T-cell (primary cell): ENCODE measurements at regions not wholly inside any gene's neighbourhood (a gene's known extent, or its start where the extent isn't known, plus 50 kb on each side); places are given as distances from the start of the nearest gene placed in this dataset.
"Not testable (repeated sequence)": the region's sequence is repeated elsewhere in the genome, so short reads cannot be mapped to it uniquely, and the experiment has no call there.

ENCODE experiments used
- ATAC-seq, 4 experiments: fragments of 200-7000 bp in 3 of 4; fragments of 150-1000 bp in 1 of 4; cut with Tn5 transposase; replicated peaks in 1 of 4; 1 replicate in 3 of 4; 2 replicates in 1 of 4; pipeline ENCODE4 v1.10.0; 2021; ENCODE audit warnings: moderate library complexity in 3 of 4, mild to moderate bottlenecking in 2 of 4, moderate number of reproducible peaks in 1 of 4
- CTCF ChIA-PET, 2 donors: fragments of 300-600 bp; sonication (Branson Sonifier 250); formaldehyde crosslinking; loops; one replicate each; lab custom pipeline; 2022; ENCODE audit warnings: antibody characterized with exemption in 2 of 2; lab: Charles Lee
- POLR2A ChIA-PET, 2 donors: fragments of 300-600 bp; sonication (Branson Sonifier 250); formaldehyde crosslinking; loops; one replicate each; lab custom pipeline; 2022; ENCODE audit warnings: antibody characterized with exemption in 2 of 2; lab: Charles Lee
- DNase-seq, 35 experiments: peaks; one replicate each; pipeline versions ENCODE4 v3.0.0 to v3.0.0-alpha.2; 2013 to 2023
- H3K27ac ChIP-seq: one replicate; pipeline ENCODE4 v1.5.1; 2013; ENCODE audit warnings: low read length
- H3K27me3 ChIP-seq, 2 experiments: replicated peaks in 1 of 2; 1 replicate in 1 of 2; 2 replicates in 1 of 2; pipeline versions ENCODE4 v1.6.1 to v1.7.0; 2013; ENCODE audit warnings: low read length in 1 of 2, mixed read lengths in 1 of 2; ENCODE audit not compliant: control insufficient read depth in 2 of 2, insufficient read depth in 2 of 2; ENCODE audit errors: extremely low read depth in 1 of 2
- H3K36me3 ChIP-seq, 2 donors: 1 replicate in 1 of 2; 2 replicates in 1 of 2; pipeline versions ENCODE4 v1.6.1 to v1.7.0; 2013; ENCODE audit warnings: low read length in 1 of 2; ENCODE audit not compliant: control insufficient read depth in 2 of 2, insufficient read depth in 1 of 2; ENCODE audit errors: extremely low read depth in 1 of 2
- H3K4me1 ChIP-seq, 2 experiments: 1 replicate in 1 of 2; 2 replicates in 1 of 2; pipeline versions ENCODE4 v1.6.1 to v1.7.0; 2013; ENCODE audit warnings: low read length in 2 of 2, mixed read lengths in 1 of 2; ENCODE audit not compliant: insufficient read depth in 2 of 2, control insufficient read depth in 1 of 2; ENCODE audit errors: extremely low read depth in 1 of 2
- H3K4me3 ChIP-seq, 2 donors: 1 replicate in 1 of 2; 2 replicates in 1 of 2; pipeline versions ENCODE4 v1.5.1 to v1.7.0; 2013; ENCODE audit warnings: mild to moderate bottlenecking in 2 of 2, low read length in 1 of 2, moderate library complexity in 1 of 2; ENCODE audit not compliant: control insufficient read depth in 1 of 2; ENCODE audit errors: extremely low read depth in 1 of 2
- H3K9me3 ChIP-seq: 2 replicates; pipeline ENCODE4 v1.7.0; 2013
- H3K27ac Mint-ChIP-seq, 2 donors: one replicate each; pipeline ENCODE4 v1.8.0; 2020 to 2021; ENCODE audit warnings: mild to moderate bottlenecking in 2 of 2, mixed read lengths in 2 of 2
- H3K27me3 Mint-ChIP-seq, 2 donors: one replicate each; pipeline ENCODE4 v1.8.0; 2021 to 2022; ENCODE audit warnings: mixed read lengths in 2 of 2
- H3K36me3 Mint-ChIP-seq: one replicate; pipeline ENCODE4 v1.8.0; 2021; ENCODE audit warnings: mixed read lengths
- H3K4me1 Mint-ChIP-seq, 3 donors: one replicate each; pipeline ENCODE4 v1.8.0; 2020 to 2022; ENCODE audit warnings: mixed read lengths in 3 of 3, mild to moderate bottlenecking in 1 of 3
- H3K4me3 Mint-ChIP-seq, 3 donors: one replicate each; pipeline ENCODE4 v1.8.0; 2020 to 2022; ENCODE audit warnings: mild to moderate bottlenecking in 3 of 3, mixed read lengths in 3 of 3, moderate library complexity in 3 of 3
- H3K9me3 Mint-ChIP-seq, 3 donors: one replicate each; pipeline ENCODE4 v1.8.0; 2020 to 2022; ENCODE audit warnings: mixed read lengths in 3 of 3
- WGBS: methylation state at CpG from one replicate; pipeline ENCODE4 v1.1.5; 2013; ENCODE audit warnings: missing lambda C conversion rate; ENCODE audit not compliant: insufficient coverage; 5-methylcytosine and 5-hydroxymethylcytosine counted together

DNA sequence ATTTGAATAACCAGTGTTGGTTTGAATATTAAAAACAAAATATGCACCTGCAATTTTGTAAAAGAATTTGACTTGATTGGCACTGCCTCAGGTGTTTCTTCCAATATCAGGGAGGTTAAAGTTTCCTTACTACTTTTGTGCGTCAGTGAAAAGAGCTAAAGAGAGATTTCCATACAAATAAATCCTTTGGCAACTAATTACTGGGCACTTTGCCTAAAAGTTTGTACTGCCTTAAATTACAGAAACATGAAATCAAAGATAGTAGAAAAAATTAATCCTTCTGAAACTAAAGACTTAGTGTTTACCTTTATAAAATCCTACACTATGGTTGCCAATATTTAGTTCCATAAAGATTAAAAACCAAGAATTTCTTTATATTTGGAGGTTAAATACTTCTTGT is 72.5 kb downstream of the DNAJB9 start:
- POLR2A ChIA-PET, result no interaction called here
- no peaks in the 10 kb centered on the region for H3K9me3 Mint-ChIP-seq
- ATAC-seq (no peak), DNase-seq (no peak)
- Histone ChIP-seq H3K4me1 (no peaks in the 10 kb centered on the region), H3K36me3 (no peaks in the 10 kb centered on the region), H3K4me3 (no peak overlapping the region), H3K9me3 (no peaks in the 10 kb centered on the region), H3K27ac (no peak overlapping the region), H3K27me3 (no peaks in the 10 kb centered on the region)
- no CpG with 5 or more reads among the region's 1 CpG for WGBS
- H3K27ac Mint-ChIP-seq, result no peak overlapping the region
- CTCF ChIA-PET, result no interaction called here
- H3K4me3 Mint-ChIP-seq, result no peak overlapping the region
- H3K27me3 Mint-ChIP-seq, result peaks cover 15 to 22% of the 10 kb centered on the region in 2 donors
- no peaks in the 10 kb centered on the region for H3K36me3 Mint-ChIP-seq
- no peaks in the 10 kb centered on the region for H3K4me1 Mint-ChIP-seq

DNA sequence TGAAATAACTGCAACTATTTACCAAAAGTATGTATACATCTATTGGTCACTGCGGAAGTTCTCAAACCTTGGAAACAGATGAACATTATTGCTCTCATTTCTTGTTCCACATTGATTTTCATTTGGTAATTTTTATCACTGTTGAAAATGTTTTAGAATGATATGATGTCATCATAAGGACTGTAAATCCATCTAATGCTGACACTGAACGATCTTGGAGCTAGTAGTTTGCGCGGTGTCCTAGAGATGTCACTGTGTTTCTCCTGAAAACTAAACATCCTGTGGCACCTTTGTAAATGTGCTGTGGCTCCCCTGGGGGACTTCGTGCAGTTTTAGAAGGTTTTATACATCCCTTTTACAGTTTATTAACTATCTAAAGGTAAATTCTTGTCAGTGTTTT is 73.5 kb downstream of the DNAJB9 start:
- Histone ChIP-seq H3K4me1 (no peaks in the 10 kb centered on the region), H3K4me3 (no peak overlapping the region), H3K9me3 (no peaks in the 10 kb centered on the region), H3K27ac (no peak overlapping the region), H3K27me3 (no peaks in the 10 kb centered on the region), H3K36me3 (no peaks in the 10 kb centered on the region)
- DNase-seq (no peak), ATAC-seq (no peak)
- ChIA-PET CTCF (no interaction called here), POLR2A (no interaction called here)
- no peaks in the 10 kb centered on the region for H3K36me3 Mint-ChIP-seq
- no peak overlapping the region for H3K27ac Mint-ChIP-seq
- H3K4me1 Mint-ChIP-seq, result no peaks in the 10 kb centered on the region
- no CpG with 5 or more reads among the region's 5 CpGs for WGBS
- H3K27me3 Mint-ChIP-seq, result peaks cover 15 to 22% of the 10 kb centered on the region in 2 donors
- H3K4me3 Mint-ChIP-seq, result no peak overlapping the region
- no peaks in the 10 kb centered on the region for H3K9me3 Mint-ChIP-seq

DNA sequence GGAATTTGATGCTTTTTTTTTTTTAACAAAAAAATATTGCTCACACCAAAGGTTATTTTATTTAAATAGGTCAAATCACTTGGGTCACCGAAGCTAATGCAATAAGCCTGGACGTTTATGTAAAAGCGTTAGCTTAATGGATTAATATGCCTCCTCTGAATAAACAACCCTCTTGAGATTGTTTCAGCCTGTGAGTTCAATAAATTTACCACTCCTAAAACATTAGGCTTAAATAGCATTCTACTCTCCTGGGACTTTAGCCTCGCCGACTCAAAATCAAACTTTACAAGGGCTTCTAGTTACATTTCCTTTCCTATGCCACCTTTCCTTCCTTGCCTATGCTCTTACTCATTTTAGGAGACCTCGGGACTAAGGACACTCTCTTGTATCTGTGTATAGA is 79.3 kb downstream of the DNAJB9 start:
- no peak overlapping the region for H3K27ac Mint-ChIP-seq

DNA sequence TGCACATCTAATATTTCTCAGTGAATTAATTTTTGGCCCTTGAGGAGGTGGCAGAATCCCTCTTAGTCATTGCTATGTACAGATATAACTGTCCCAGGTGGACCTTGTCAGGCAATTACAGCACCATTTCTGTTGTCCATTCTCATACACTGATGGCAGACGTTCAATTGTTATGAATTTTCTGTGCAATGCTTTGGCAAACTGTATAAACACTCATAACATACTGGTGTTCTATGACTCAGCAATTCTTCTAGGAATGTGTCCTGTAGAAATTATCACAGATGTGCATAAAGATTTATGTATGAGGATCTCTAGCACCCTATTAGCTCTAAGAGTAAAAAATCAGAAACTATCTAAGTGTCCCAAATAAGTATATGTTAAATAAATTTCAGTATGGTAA is 80.8 kb downstream of the DNAJB9 start:
- no peak overlapping the region for H3K4me3 ChIP-seq
- no peaks in the 10 kb centered on the region for H3K36me3 ChIP-seq
- CTCF ChIA-PET, result no interaction called here
- peaks cover 2 to 12% of the 10 kb centered on the region in 2 donors for H3K27me3 Mint-ChIP-seq
- H3K36me3 Mint-ChIP-seq, result no peaks in the 10 kb centered on the region
- WGBS, result no CpG with 5 or more reads among the region's 1 CpG
- H3K4me3 Mint-ChIP-seq, result no peak overlapping the region
- no peak overlapping the region for H3K27ac ChIP-seq
- ATAC-seq, result no peak
- POLR2A ChIA-PET, result no interaction called here
- H3K27ac Mint-ChIP-seq, result no peak overlapping the region
- no peaks in the 10 kb centered on the region for H3K9me3 ChIP-seq
- DNase-seq, result no peak
- H3K4me1 Mint-ChIP-seq, result no peaks in the 10 kb centered on the region
- H3K4me1 ChIP-seq, result no peaks in the 10 kb centered on the region
- no peaks in the 10 kb centered on the region for H3K27me3 ChIP-seq
- H3K9me3 Mint-ChIP-seq, result no peaks in the 10 kb centered on the region

More for the DNA sequence above, 79.3 kb downstream of the DNAJB9 start:
- H3K27me3 ChIP-seq, result no peaks in the 10 kb centered on the region
- Mint-ChIP-seq H3K4me3 (no peak overlapping the region), H3K9me3 (no peaks in the 10 kb centered on the region), H3K27me3 (peaks cover 8 to 22% of the 10 kb centered on the region in 2 donors), H3K4me1 (no peaks in the 10 kb centered on the region), H3K36me3 (no peaks in the 10 kb centered on the region)
- CTCF ChIA-PET, result no interaction called here
- DNase-seq, result no peak
- POLR2A ChIA-PET, result no interaction called here
- no peak for ATAC-seq
- no peaks in the 10 kb centered on the region for H3K36me3 ChIP-seq
- H3K27ac ChIP-seq, result no peak overlapping the region
- no peak overlapping the region for H3K4me3 ChIP-seq
- H3K9me3 ChIP-seq, result no peaks in the 10 kb centered on the region
- WGBS, result no CpG with 5 or more reads among the region's 6 CpGs
- H3K4me1 ChIP-seq, result no peaks in the 10 kb centered on the region

DNA sequence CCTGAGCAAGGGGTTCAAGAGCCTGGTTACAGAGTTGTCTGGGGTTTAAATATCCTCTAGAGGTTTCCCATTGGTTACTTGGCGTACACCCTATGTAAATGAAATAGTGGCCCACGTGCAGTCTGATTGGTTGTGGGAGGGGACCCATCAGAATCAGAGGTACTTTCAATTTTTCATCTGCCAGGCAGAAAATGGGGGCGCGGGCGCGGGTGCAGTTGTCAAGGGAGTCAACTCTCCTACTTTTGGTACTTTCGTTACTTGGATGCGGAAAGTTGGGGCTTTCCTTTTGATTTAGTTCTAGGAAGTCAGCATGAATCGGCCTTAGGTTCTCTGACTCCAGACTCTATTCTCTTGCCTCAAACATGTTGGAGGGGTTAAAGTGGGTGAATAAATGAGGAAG is 83.2 kb downstream of the DNAJB9 start:
- ChIA-PET CTCF (no interaction called here), POLR2A (no interaction called here)
- Mint-ChIP-seq H3K27me3 (peaks cover 0 to 8% of the 10 kb centered on the region in 2 donors), H3K9me3 (no peaks in the 10 kb centered on the region), H3K36me3 (no peaks in the 10 kb centered on the region), H3K4me1 (no peaks in the 10 kb centered on the region), H3K27ac (no peak overlapping the region), H3K4me3 (no peak overlapping the region)
- 90% methylated on average over 7 of the region's 9 CpGs for WGBS
- Histone ChIP-seq H3K36me3 (no peaks in the 10 kb centered on the region), H3K27ac (no peak overlapping the region), H3K4me1 (no peaks in the 10 kb centered on the region), H3K9me3 (no peaks in the 10 kb centered on the region), H3K27me3 (no peaks in the 10 kb centered on the region), H3K4me3 (no peak overlapping the region)
- DNase-seq (no peak), ATAC-seq (no peak)

DNA sequence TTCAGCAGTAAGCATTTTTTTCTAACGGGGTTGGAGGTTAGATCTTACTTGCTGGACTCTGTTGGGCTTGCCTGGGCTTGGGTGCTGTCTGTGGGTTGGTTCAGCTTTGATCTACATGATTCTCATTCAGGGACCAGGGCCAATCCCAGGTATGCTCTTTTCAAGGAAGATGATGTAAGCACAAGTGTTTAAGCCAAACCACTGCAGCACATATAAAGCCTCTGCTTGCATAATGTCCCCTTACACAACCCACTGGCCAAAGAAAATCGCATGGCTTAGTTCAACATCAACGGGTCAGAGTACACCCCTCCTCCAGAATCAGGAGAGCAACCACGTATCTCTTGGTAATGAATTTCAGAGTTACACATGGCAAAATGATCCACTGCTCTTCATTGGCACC is 83.9 kb downstream of the DNAJB9 start:
- Histone ChIP-seq H3K27me3 (no peaks in the 10 kb centered on the region), H3K36me3 (no peaks in the 10 kb centered on the region), H3K27ac (no peak overlapping the region), H3K4me1 (no peaks in the 10 kb centered on the region), H3K9me3 (no peaks in the 10 kb centered on the region), H3K4me3 (no peak overlapping the region)
- Mint-ChIP-seq H3K36me3 (no peaks in the 10 kb centered on the region), H3K4me3 (no peak overlapping the region), H3K27me3 (peaks cover 0 to 8% of the 10 kb centered on the region in 2 donors), H3K9me3 (no peaks in the 10 kb centered on the region), H3K27ac (no peak overlapping the region), H3K4me1 (no peaks in the 10 kb centered on the region)
- ChIA-PET POLR2A (no interaction called here), CTCF (no interaction called here)
- ATAC-seq (no peak), DNase-seq (no peak)
- WGBS, result 77% methylated on average over 3 of the region's 4 CpGs

DNA sequence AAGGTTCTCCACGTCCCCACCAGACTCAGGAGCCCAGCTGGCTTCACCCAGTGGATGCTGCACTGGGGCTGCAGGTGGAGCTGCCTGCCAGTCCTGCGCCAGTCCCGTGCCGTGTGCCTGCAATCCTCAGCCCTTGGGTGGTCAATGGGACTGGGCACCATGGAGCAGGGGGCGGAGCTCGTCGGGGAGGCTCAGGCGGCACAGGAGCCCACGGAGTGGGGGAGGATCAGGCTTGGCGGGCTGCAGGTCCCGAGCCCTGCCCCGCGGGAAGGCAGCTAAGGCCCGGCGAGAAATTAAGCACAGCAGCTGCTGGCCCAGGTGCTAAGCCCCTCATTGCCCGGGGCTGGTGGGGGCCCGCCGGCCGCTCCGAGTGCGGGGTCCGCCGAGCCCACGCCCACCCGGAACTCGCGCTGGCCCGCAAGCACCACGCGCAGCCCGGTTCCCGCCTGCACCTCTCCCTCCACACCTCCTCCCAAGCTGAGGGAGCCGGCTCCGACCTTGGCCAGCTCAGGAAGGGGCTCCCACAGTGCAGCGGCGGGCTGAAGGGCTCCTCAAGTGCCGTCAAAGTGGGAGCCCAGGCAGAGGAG is 87.6 kb downstream of the DNAJB9 start:
- H3K27ac Mint-ChIP-seq, H3K4me3 Mint-ChIP-seq, H3K36me3 Mint-ChIP-seq, H3K4me3 ChIP-seq, H3K27me3 Mint-ChIP-seq, H3K27ac ChIP-seq, H3K36me3 ChIP-seq, CTCF ChIA-PET, H3K9me3 ChIP-seq, H3K9me3 Mint-ChIP-seq, H3K4me1 Mint-ChIP-seq, POLR2A ChIA-PET, ATAC-seq, DNase-seq, H3K4me1 ChIP-seq, H3K27me3 ChIP-seq: not testable (repeated sequence)
- 88% methylated on average over 36 of the region's 37 CpGs for WGBS
